Liver (tissue), 7 donors: ENCODE measurements at regions not wholly inside any gene's neighbourhood (a gene's known extent, or its start where the extent isn't known, plus 50 kb on each side); places are given as distances from the start of the nearest gene placed in this dataset.

Source experiments
- DNase-seq: peaks from one replicate; pipeline ENCODE4 v3.0.0-alpha.2; 2017; ENCODE audit warnings: low spot score
- H3K27ac ChIP-seq, 2 donors: one replicate each; pipeline ENCODE4 v1.7.0; 2013; ENCODE audit warnings: inconsistent platforms in 2 of 2, low read length in 2 of 2, control low read depth in 1 of 2, low read depth in 1 of 2, mild to moderate bottlenecking in 1 of 2
- H3K27me3 ChIP-seq, 4 donors: one replicate each; pipeline versions ENCODE4 v1.6.1 to v1.7.0; 2013; ENCODE audit warnings: low read length in 3 of 4, inconsistent platforms in 1 of 4, mild to moderate bottlenecking in 1 of 4, moderate library complexity in 1 of 4; ENCODE audit not compliant: control insufficient read depth in 4 of 4, insufficient read depth in 4 of 4
- H3K36me3 ChIP-seq, 4 donors: one replicate each; pipeline versions ENCODE4 v1.6.1 to v1.7.0; 2013; ENCODE audit warnings: low read length in 3 of 4, mild to moderate bottlenecking in 3 of 4, low read depth in 1 of 4, moderate library complexity in 1 of 4; ENCODE audit not compliant: control insufficient read depth in 4 of 4, insufficient read depth in 3 of 4
- H3K4me1 ChIP-seq, 4 donors: one replicate each; pipeline versions ENCODE4 v1.6.1 to v1.7.0; 2013; ENCODE audit warnings: low read length in 3 of 4, mild to moderate bottlenecking in 3 of 4, moderate library complexity in 1 of 4; ENCODE audit not compliant: control insufficient read depth in 4 of 4, insufficient read depth in 4 of 4
- H3K4me3 ChIP-seq, 3 donors: one replicate each; pipeline versions ENCODE4 v1.6.1 to v1.7.0; 2013; ENCODE audit warnings: low read length in 3 of 3, control low read depth in 1 of 3, low read depth in 1 of 3, mild to moderate bottlenecking in 1 of 3
- H3K9ac ChIP-seq, 2 donors: one replicate each; pipeline ENCODE4 v1.7.0; 2013; ENCODE audit warnings: low read length in 2 of 2, mild to moderate bottlenecking in 2 of 2, moderate library complexity in 2 of 2, control low read depth in 1 of 2, low read depth in 1 of 2
- H3K9me3 ChIP-seq, 4 donors: one replicate each; pipeline versions ENCODE4 v1.6.1 to v1.7.0; 2013; ENCODE audit warnings: low read length in 3 of 4; ENCODE audit not compliant: control insufficient read depth in 4 of 4
- FOXA1 ChIP-seq: IDR thresholded peaks from 2 replicates; pipeline ENCODE4 v1.6.1; 2016; ENCODE audit warnings: antibody characterized with exemption
- FOXA2 ChIP-seq: IDR thresholded peaks from 2 replicates; pipeline ENCODE4 v1.6.1; 2016; ENCODE audit warnings: antibody characterized with exemption
- HNF4A ChIP-seq, 2 donors: conservative IDR thresholded peaks; 2 replicates each; pipeline ENCODE4 v1.6.1; 2016; ENCODE audit warnings: antibody characterized with exemption in 2 of 2, mild to moderate bottlenecking in 2 of 2
- HNF4G ChIP-seq: IDR thresholded peaks from 2 replicates; pipeline ENCODE4 v1.6.1; 2016; ENCODE audit warnings: antibody characterized with exemption
- JUND ChIP-seq, 2 donors: IDR thresholded peaks; 2 replicates each; pipeline ENCODE4 v1.6.1; 2016; ENCODE audit warnings: antibody characterized with exemption in 2 of 2
- RAD21 ChIP-seq, 2 donors: IDR thresholded peaks; 2 replicates each; pipeline ENCODE4 v1.6.1; 2016; ENCODE audit warnings: antibody characterized with exemption in 2 of 2, mild to moderate bottlenecking in 2 of 2
- RXRA ChIP-seq, 2 donors: IDR thresholded peaks; 2 replicates each; pipeline ENCODE4 v1.6.1; 2017 to 2018; ENCODE audit warnings: antibody characterized with exemption in 2 of 2, mild to moderate bottlenecking in 1 of 2
- SP1 ChIP-seq: IDR thresholded peaks from 2 replicates; pipeline ENCODE4 v1.6.1; 2018; ENCODE audit warnings: antibody characterized with exemption, mild to moderate bottlenecking
- TAF1 ChIP-seq: conservative IDR thresholded peaks from 2 replicates; pipeline ENCODE4 v1.6.1; 2016; ENCODE audit warnings: antibody characterized with exemption, mild to moderate bottlenecking
- YY1 ChIP-seq: IDR thresholded peaks from 2 replicates; pipeline ENCODE4 v1.6.1; 2016; ENCODE audit warnings: antibody characterized with exemption, mild to moderate bottlenecking
- WGBS: extraction: QIAGEN DNeasy Blood & Tissue Kit; methylation state at CpG from one replicate; pipeline ENCODE4 v1.1.7; 2013; 5-methylcytosine and 5-hydroxymethylcytosine counted together
- TF ChIP-seq, protein P1 (sequence below): IDR thresholded peaks from 2 replicates; pipeline ENCODE4 v1.6.1; 2016; ENCODE audit warnings: antibody characterized with exemption, mild to moderate bottlenecking
- TF ChIP-seq, protein P2 (sequence below): IDR thresholded peaks from 2 replicates; pipeline ENCODE4 v1.6.1; 2016; ENCODE audit warnings: antibody characterized with exemption
- TF ChIP-seq, protein P3 (sequence below): IDR thresholded peaks from 2 replicates; pipeline ENCODE4 v1.6.1; 2016; ENCODE audit warnings: antibody characterized with exemption
- TF ChIP-seq, protein P4 (sequence below): IDR thresholded peaks from 2 replicates; pipeline ENCODE4 v1.6.1; 2016; ENCODE audit warnings: antibody characterized with exemption
- donor health status: healthy.
- donor health status: healthy.
- donor health status: healthy.
- donor health status: healthy.

DNA sequence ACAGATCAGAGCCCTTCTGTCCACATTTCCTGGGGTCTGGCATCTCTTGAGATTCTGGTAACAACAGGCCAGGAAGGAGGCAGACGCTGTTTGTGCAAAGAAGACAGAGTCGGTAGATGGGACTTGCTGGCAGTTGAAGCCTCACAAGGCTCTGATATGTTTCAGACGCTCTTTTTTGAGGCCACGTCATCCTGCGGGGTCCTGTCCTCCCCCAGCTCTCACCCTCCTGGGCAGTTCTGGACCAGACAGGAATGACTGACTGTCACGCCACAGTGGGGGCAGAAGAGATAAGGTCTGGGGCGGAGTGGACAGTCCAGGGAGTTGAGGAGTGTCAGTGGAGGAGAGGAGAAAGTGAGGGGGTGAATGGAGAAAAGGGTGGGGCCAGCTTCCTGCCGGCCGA is 87.1 kb upstream of the SULF2 start:
- no peak for DNase-seq
- Histone ChIP-seq H3K9me3 (no peaks in the 10 kb centered on the region), H3K27ac (no peak overlapping the region), H3K4me3 (no peak overlapping the region), H3K36me3 (no peaks in the 10 kb centered on the region), H3K27me3 (peaks cover 0 to 3% (median 0%) of the 10 kb centered on the region in 4 donors), H3K4me1 (no peaks in the 10 kb centered on the region), H3K9ac (no peak overlapping the region)
- TF ChIP-seq, protein P1, sequence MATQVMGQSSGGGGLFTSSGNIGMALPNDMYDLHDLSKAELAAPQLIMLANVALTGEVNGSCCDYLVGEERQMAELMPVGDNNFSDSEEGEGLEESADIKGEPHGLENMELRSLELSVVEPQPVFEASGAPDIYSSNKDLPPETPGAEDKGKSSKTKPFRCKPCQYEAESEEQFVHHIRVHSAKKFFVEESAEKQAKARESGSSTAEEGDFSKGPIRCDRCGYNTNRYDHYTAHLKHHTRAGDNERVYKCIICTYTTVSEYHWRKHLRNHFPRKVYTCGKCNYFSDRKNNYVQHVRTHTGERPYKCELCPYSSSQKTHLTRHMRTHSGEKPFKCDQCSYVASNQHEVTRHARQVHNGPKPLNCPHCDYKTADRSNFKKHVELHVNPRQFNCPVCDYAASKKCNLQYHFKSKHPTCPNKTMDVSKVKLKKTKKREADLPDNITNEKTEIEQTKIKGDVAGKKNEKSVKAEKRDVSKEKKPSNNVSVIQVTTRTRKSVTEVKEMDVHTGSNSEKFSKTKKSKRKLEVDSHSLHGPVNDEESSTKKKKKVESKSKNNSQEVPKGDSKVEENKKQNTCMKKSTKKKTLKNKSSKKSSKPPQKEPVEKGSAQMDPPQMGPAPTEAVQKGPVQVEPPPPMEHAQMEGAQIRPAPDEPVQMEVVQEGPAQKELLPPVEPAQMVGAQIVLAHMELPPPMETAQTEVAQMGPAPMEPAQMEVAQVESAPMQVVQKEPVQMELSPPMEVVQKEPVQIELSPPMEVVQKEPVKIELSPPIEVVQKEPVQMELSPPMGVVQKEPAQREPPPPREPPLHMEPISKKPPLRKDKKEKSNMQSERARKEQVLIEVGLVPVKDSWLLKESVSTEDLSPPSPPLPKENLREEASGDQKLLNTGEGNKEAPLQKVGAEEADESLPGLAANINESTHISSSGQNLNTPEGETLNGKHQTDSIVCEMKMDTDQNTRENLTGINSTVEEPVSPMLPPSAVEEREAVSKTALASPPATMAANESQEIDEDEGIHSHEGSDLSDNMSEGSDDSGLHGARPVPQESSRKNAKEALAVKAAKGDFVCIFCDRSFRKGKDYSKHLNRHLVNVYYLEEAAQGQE = no peak
- TF ChIP-seq YY1 = no peak
- TF ChIP-seq HNF4A (conservative IDR thresholded peaks at IDR 0.05) = no peak
- TF ChIP-seq, protein P2, sequence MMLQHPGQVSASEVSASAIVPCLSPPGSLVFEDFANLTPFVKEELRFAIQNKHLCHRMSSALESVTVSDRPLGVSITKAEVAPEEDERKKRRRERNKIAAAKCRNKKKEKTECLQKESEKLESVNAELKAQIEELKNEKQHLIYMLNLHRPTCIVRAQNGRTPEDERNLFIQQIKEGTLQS = no peak
- TF ChIP-seq, protein P3, sequence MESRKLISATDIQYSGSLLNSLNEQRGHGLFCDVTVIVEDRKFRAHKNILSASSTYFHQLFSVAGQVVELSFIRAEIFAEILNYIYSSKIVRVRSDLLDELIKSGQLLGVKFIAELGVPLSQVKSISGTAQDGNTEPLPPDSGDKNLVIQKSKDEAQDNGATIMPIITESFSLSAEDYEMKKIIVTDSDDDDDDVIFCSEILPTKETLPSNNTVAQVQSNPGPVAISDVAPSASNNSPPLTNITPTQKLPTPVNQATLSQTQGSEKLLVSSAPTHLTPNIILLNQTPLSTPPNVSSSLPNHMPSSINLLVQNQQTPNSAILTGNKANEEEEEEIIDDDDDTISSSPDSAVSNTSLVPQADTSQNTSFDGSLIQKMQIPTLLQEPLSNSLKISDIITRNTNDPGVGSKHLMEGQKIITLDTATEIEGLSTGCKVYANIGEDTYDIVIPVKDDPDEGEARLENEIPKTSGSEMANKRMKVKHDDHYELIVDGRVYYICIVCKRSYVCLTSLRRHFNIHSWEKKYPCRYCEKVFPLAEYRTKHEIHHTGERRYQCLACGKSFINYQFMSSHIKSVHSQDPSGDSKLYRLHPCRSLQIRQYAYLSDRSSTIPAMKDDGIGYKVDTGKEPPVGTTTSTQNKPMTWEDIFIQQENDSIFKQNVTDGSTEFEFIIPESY = no peak
- TF ChIP-seq, protein P4, sequence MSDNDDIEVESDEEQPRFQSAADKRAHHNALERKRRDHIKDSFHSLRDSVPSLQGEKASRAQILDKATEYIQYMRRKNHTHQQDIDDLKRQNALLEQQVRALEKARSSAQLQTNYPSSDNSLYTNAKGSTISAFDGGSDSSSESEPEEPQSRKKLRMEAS = no peak
- WGBS = 76% methylated on average over 9 of the region's 9 CpGs

DNA sequence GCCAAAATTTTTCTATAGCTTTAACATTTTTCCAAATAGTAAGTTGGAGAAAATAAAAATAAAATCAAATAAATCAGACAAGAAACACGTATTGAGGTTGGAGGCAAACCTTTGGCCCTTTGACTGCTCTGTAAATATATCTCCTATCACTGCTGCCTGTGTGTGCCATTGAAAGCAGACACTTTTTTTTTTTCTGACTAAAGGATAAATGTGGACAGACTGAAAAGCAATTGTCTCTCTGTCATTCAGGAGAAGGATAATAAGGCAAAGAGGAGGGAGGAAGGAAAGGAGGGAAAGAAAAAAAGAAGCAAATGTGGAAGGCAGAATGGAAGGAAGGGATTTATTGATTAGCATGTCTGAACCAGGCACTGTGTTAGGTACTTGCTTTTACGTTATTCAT is 85.2 kb upstream of the SULF2 start:
- 61% methylated on average over 2 of the region's 2 CpGs for WGBS
- Histone ChIP-seq H3K9ac (no peak overlapping the region), H3K36me3 (no peaks in the 10 kb centered on the region), H3K4me3 (no peak overlapping the region), H3K9me3 (no peaks in the 10 kb centered on the region), H3K27me3 (peaks cover 0 to 3% (median 0%) of the 10 kb centered on the region in 4 donors), H3K27ac (no peak overlapping the region), H3K4me1 (peaks cover 0 to 4% (median 0%) of the 10 kb centered on the region in 4 donors)
- TF ChIP-seq FOXA2 = no peak
- no peak for TF ChIP-seq JUND (IDR thresholded peaks at IDR 0.05)
- TF ChIP-seq TAF1 = no peak
- TF ChIP-seq HNF4G = no peak
- TF ChIP-seq YY1 = no peak
- TF ChIP-seq SP1 = no peak
- TF ChIP-seq HNF4A (conservative IDR thresholded peaks at IDR 0.05) = no peak
- TF ChIP-seq, protein P3 = no peak
- TF ChIP-seq FOXA1 = no peak
- TF ChIP-seq RXRA (IDR thresholded peaks at IDR 0.05) = no peak
- TF ChIP-seq RAD21 (IDR thresholded peaks at IDR 0.05) = no peak
- no peak for DNase-seq
